ENCODE measurements at regions not wholly inside any gene's neighbourhood (a gene's known extent, or its start where the extent isn't known, plus 50 kb on each side); places are given as distances from the start of the nearest gene placed in this dataset.
A peak's percentile ranks its signal among the peaks of the same experiment; 100 is the strongest.

GRCh38 chr6:21654361-21654760 is 60.8 kb downstream of the SOX4 start:
- Mint-ChIP-seq H3K9me3 (ENCODE audit: unreplicated experiment) (peaks cover 10% of the 10 kb centered on the region), H3K27ac (ENCODE audit: unreplicated experiment) (no peak overlapping the region), H3K36me3 (ENCODE audit: low read depth, unreplicated experiment) (peaks cover 3% of the 10 kb centered on the region), H3K4me3 (ENCODE audit: unreplicated experiment) (no peak overlapping the region), H3K27me3 (ENCODE audit: low read depth, unreplicated experiment) (peaks cover 5% of the 10 kb centered on the region), H3K4me1 (ENCODE audit: low read depth, unreplicated experiment) (no peaks in the 10 kb centered on the region)
- H3K27me3 ChIP-seq (ENCODE audit: insufficient read depth, low read length), result no peaks in the 10 kb centered on the region
- H3K79me2 ChIP-seq (ENCODE audit: insufficient read depth, low read length), result no peaks in the 10 kb centered on the region
- no peaks in the 10 kb centered on the region for H3K36me3 ChIP-seq (ENCODE audit: insufficient read depth, low read length)
- H3K4me1 ChIP-seq (ENCODE audit: insufficient read depth, low read length), result no peaks in the 10 kb centered on the region
- no peak overlapping the region for H3K4me2 ChIP-seq (ENCODE audit: low read length)
- TF ChIP-seq EZH2 (IDR thresholded peaks at IDR 0.05; ENCODE audit: insufficient read depth, low read length) (no peak), CTCF (IDR thresholded peaks at IDR 0.05; ENCODE audit: insufficient read depth, low read depth, low read length) (no peak)
- FAIRE-seq, result no peak
- no peaks in the 10 kb centered on the region for H4K20me1 ChIP-seq (ENCODE audit: insufficient read depth, low read length)
- H3K27ac ChIP-seq (ENCODE audit: low read depth, low read length), result no peak overlapping the region
- no peak for DNase-seq (ENCODE audit: low read depth)
- no peak overlapping the region for H3K4me3 ChIP-seq (ENCODE audit: insufficient read depth, low read depth, low read length)
- no peak overlapping the region for H2AFZ ChIP-seq (ENCODE audit: low read depth, low read length)
- no peak overlapping the region for H3K9ac ChIP-seq (ENCODE audit: low read length)
- H3K9me3 ChIP-seq (ENCODE audit: insufficient read depth, low read depth, low read length), result no peaks in the 10 kb centered on the region

- peak overlapping the region; percentile 94 for H2AFZ ChIP-seq (ENCODE audit: low read depth, low read length)
- H3K27me3 ChIP-seq (ENCODE audit: insufficient read depth, low read length), result peaks cover 14% of the 10 kb centered on the region
- FAIRE-seq (no peak), DNase-seq (ENCODE audit: low read depth) (peak; percentile 12)
- Mint-ChIP-seq H3K9me3 (ENCODE audit: unreplicated experiment) (no peaks in the 10 kb centered on the region), H3K36me3 (ENCODE audit: low read depth, unreplicated experiment) (no peaks in the 10 kb centered on the region), H3K27me3 (ENCODE audit: low read depth, unreplicated experiment) (peaks cover 11% of the 10 kb centered on the region), H3K4me3 (ENCODE audit: unreplicated experiment) (peak overlapping the region; percentile 76), H3K4me1 (ENCODE audit: low read depth, unreplicated experiment) (peaks cover 14% of the 10 kb centered on the region), H3K27ac (ENCODE audit: unreplicated experiment) (no peak overlapping the region)
- no peaks in the 10 kb centered on the region for H4K20me1 ChIP-seq (ENCODE audit: insufficient read depth, low read length)
- H3K9ac ChIP-seq (ENCODE audit: low read length), result peak overlapping the region; percentile 87
- TF ChIP-seq EZH2 (IDR thresholded peaks at IDR 0.05; ENCODE audit: insufficient read depth, low read length), result no peak
- TF ChIP-seq CTCF (IDR thresholded peaks at IDR 0.05; ENCODE audit: insufficient read depth, low read depth, low read length), result no peak
- H3K36me3 ChIP-seq (ENCODE audit: insufficient read depth, low read length), result no peaks in the 10 kb centered on the region
- no peak overlapping the region for H3K27ac ChIP-seq (ENCODE audit: low read depth, low read length)
- H3K4me3 ChIP-seq (ENCODE audit: insufficient read depth, low read depth, low read length), result peak overlapping the region; percentile 62
- peak overlapping the region; percentile 97 for H3K4me2 ChIP-seq (ENCODE audit: low read length)
- H3K79me2 ChIP-seq (ENCODE audit: insufficient read depth, low read length), result peaks cover 34% of the 10 kb centered on the region
- peaks cover 18% of the 10 kb centered on the region for H3K4me1 ChIP-seq (ENCODE audit: insufficient read depth, low read length)
- H3K9me3 ChIP-seq (ENCODE audit: insufficient read depth, low read depth, low read length), result no peaks in the 10 kb centered on the region
These were observed 70.4 kb downstream of the SOX4 start for GRCh38 chr6:21663966-21664313.

GRCh38 chr6:21664314-21665109 is 71.0 kb downstream of the SOX4 start:
- H3K4me3 ChIP-seq (ENCODE audit: insufficient read depth, low read depth, low read length), result peak overlapping the region; percentile 62
- H3K36me3 ChIP-seq (ENCODE audit: insufficient read depth, low read length), result no peaks in the 10 kb centered on the region
- Mint-ChIP-seq H3K36me3 (ENCODE audit: low read depth, unreplicated experiment) (no peaks in the 10 kb centered on the region), H3K27ac (ENCODE audit: unreplicated experiment) (no peak overlapping the region), H3K4me1 (ENCODE audit: low read depth, unreplicated experiment) (peaks cover 14% of the 10 kb centered on the region), H3K27me3 (ENCODE audit: low read depth, unreplicated experiment) (peaks cover 11% of the 10 kb centered on the region), H3K4me3 (ENCODE audit: unreplicated experiment) (peak overlapping the region; percentile 98), H3K9me3 (ENCODE audit: unreplicated experiment) (no peaks in the 10 kb centered on the region)
- peak; percentile 91 for TF ChIP-seq EZH2 (IDR thresholded peaks at IDR 0.05; ENCODE audit: insufficient read depth, low read length)
- TF ChIP-seq CTCF (IDR thresholded peaks at IDR 0.05; ENCODE audit: insufficient read depth, low read depth, low read length), result no peak
- H2AFZ ChIP-seq (ENCODE audit: low read depth, low read length), result peak overlapping the region; percentile 94
- H3K79me2 ChIP-seq (ENCODE audit: insufficient read depth, low read length), result peaks cover 39% of the 10 kb centered on the region
- H3K27me3 ChIP-seq (ENCODE audit: insufficient read depth, low read length), result peaks cover 14% of the 10 kb centered on the region
- no peaks in the 10 kb centered on the region for H3K9me3 ChIP-seq (ENCODE audit: insufficient read depth, low read depth, low read length)
- peaks cover 18% of the 10 kb centered on the region for H3K4me1 ChIP-seq (ENCODE audit: insufficient read depth, low read length)
- H3K27ac ChIP-seq (ENCODE audit: low read depth, low read length), result no peak overlapping the region
- peak overlapping the region; percentile 87 for H3K9ac ChIP-seq (ENCODE audit: low read length)
- peak overlapping the region; percentile 97 for H3K4me2 ChIP-seq (ENCODE audit: low read length)
- no peaks in the 10 kb centered on the region for H4K20me1 ChIP-seq (ENCODE audit: insufficient read depth, low read length)
- no peak for FAIRE-seq
- DNase-seq (ENCODE audit: low read depth), result peak; percentile 27
